ENCODE measurements at regions not wholly inside any gene's neighbourhood (a gene's known extent, or its start where the extent isn't known, plus 50 kb on each side); places are given as distances from the start of the nearest gene placed in this dataset.

GRCh38 chr5:91281401-91281800 lies 101.7 kb downstream of the ARRDC3 start:
- Histone ChIP-seq H3K4me1 (ENCODE audit: control insufficient read depth, insufficient read depth, low read length) (peaks cover 3% of the 10 kb centered on the region), H3K36me3 (ENCODE audit: control insufficient read depth, insufficient read depth, low read length) (no peaks in the 10 kb centered on the region), H3K27ac (ENCODE audit: low read depth, low read length) (no peak overlapping the region), H3K27me3 (ENCODE audit: control insufficient read depth, insufficient read depth, low read length, poor library complexity, severe bottlenecking) (no peaks in the 10 kb centered on the region), H3K4me3 (ENCODE audit: low read length) (no peak overlapping the region), H3K9me3 (ENCODE audit: control insufficient read depth, low read length) (peaks cover 15% of the 10 kb centered on the region), H3K9ac (ENCODE audit: extremely low read depth, low read length, poor library complexity, severe bottlenecking) (no peak overlapping the region)
- Mint-ChIP-seq H3K36me3 (ENCODE audit: low read depth) (no peaks in the 10 kb centered on the region), H3K4me3 (no peak overlapping the region), H3K4me1 (peaks cover 6% of the 10 kb centered on the region), H3K9me3 (peaks cover 9% of the 10 kb centered on the region), H3K27ac (no peak overlapping the region), H3K27me3 (ENCODE audit: insufficient read depth) (peaks cover 23% of the 10 kb centered on the region)
- TF ChIP-seq CTCF (conservative IDR thresholded peaks at IDR 0.05), result no peak
- DNase-seq, result no peak
- 51 to 85% methylated on average over 2 to 5 of the region's 5 CpGs for whole genome bisulfite sequencing, 2 experiments (ENCODE audit: insufficient coverage in 1 of 2, insufficient read length in 1 of 2)

GRCh38 chr5:91280362-91281269 lies 102.5 kb downstream of the ARRDC3 start:
- H3K4me1 Mint-ChIP-seq, result peaks cover 6% of the 10 kb centered on the region
- peaks cover 26% of the 10 kb centered on the region for H3K27me3 Mint-ChIP-seq (ENCODE audit: insufficient read depth)
- H3K4me3 Mint-ChIP-seq, result peak overlapping the region; percentile 65
- Histone ChIP-seq H3K4me3 (ENCODE audit: low read length) (peak overlapping the region; percentile 86), H3K27me3 (ENCODE audit: control insufficient read depth, insufficient read depth, low read length, poor library complexity, severe bottlenecking) (no peaks in the 10 kb centered on the region), H3K4me1 (ENCODE audit: control insufficient read depth, insufficient read depth, low read length) (peaks cover 3% of the 10 kb centered on the region), H3K9ac (ENCODE audit: extremely low read depth, low read length, poor library complexity, severe bottlenecking) (peak overlapping the region; percentile 80), H3K27ac (ENCODE audit: low read depth, low read length) (peak overlapping the region; percentile 27), H3K36me3 (ENCODE audit: control insufficient read depth, insufficient read depth, low read length) (no peaks in the 10 kb centered on the region), H3K9me3 (ENCODE audit: control insufficient read depth, low read length) (peaks cover 15% of the 10 kb centered on the region)
- no peak for TF ChIP-seq CTCF (conservative IDR thresholded peaks at IDR 0.05)
- H3K27ac Mint-ChIP-seq, result peak overlapping the region; percentile 93
- DNase-seq, result peak; percentile 97
- WGBS, 2 experiments (ENCODE audit: insufficient coverage in 1 of 2, insufficient read length in 1 of 2), result 3 to 6% methylated on average over 23 to 50 of the region's 50 CpGs
- peaks cover 9% of the 10 kb centered on the region for H3K9me3 Mint-ChIP-seq
- no peaks in the 10 kb centered on the region for H3K36me3 Mint-ChIP-seq (ENCODE audit: low read depth)

GRCh38 chr5:91277840-91278239 lies 105.3 kb downstream of the ARRDC3 start:
- WGBS, 2 experiments (ENCODE audit: insufficient coverage in 1 of 2, insufficient read length in 1 of 2), result 90 to 94% methylated on average over 2 to 3 of the region's 3 CpGs
- Histone ChIP-seq H3K4me1 (ENCODE audit: control insufficient read depth, insufficient read depth, low read length) (peaks cover 3% of the 10 kb centered on the region), H3K36me3 (ENCODE audit: control insufficient read depth, insufficient read depth, low read length) (no peaks in the 10 kb centered on the region), H3K9me3 (ENCODE audit: control insufficient read depth, low read length) (no peaks in the 10 kb centered on the region), H3K4me3 (ENCODE audit: low read length) (no peak overlapping the region), H3K27me3 (ENCODE audit: control insufficient read depth, insufficient read depth, low read length, poor library complexity, severe bottlenecking) (no peaks in the 10 kb centered on the region), H3K27ac (ENCODE audit: low read depth, low read length) (no peak overlapping the region), H3K9ac (ENCODE audit: extremely low read depth, low read length, poor library complexity, severe bottlenecking) (no peak overlapping the region)
- Mint-ChIP-seq H3K9me3 (peaks cover 3% of the 10 kb centered on the region), H3K4me3 (no peak overlapping the region), H3K27ac (no peak overlapping the region), H3K4me1 (peaks cover 9% of the 10 kb centered on the region), H3K36me3 (ENCODE audit: low read depth) (no peaks in the 10 kb centered on the region), H3K27me3 (ENCODE audit: insufficient read depth) (peaks cover 25% of the 10 kb centered on the region)
- no peak for TF ChIP-seq CTCF (conservative IDR thresholded peaks at IDR 0.05)
- DNase-seq, result no peak

Measured in endodermal cell (in vitro differentiated cells).